Posterior vena cava (tissue), 2 donors: ENCODE measurements at regions not wholly inside any gene's neighbourhood (a gene's known extent, or its start where the extent isn't known, plus 50 kb on each side); places are given as distances from the start of the nearest gene placed in this dataset.

Experiments used
- DNase-seq: peaks from one replicate; pipeline ENCODE4 v3.0.0-alpha.2; 2020; ENCODE audit warnings: low spot score
- intact Hi-C, 2 donors: fragments of 100-400 bp; cut with DNase I; formaldehyde crosslinking; loops; one replicate each; pipeline versions ENCODE4 v1.14.1 to v1.14.2; 2022 to 2023
- donor health status: DM: yes; HTN: yes; CAD: no.
- donor health status: DM: yes; HTN: yes; CAD: no.

- no peak for DNase-seq
- intact Hi-C loops = no loop called here
These were observed 52.4 kb upstream of the FICD start for GRCh38 chr12:108462686-108463085.

- intact Hi-C loops = no loop called here
- no peak for DNase-seq
These were observed 53.9 kb upstream of the FICD start for GRCh38 chr12:108461058-108461660.

GRCh38 chr12:108459149-108459548 is 55.9 kb upstream of the FICD start:
- intact Hi-C loops = loop anchor here in 1 of 2 donors (10.0 kb wide), 1 partner anchor 164 kb away; no protein-coding TSS in a partner anchor
- DNase-seq = no peak

- intact Hi-C loops = loop anchor here in 1 of 2 donors (10.0 kb wide), 1 partner anchor 163 kb away; no protein-coding TSS in a partner anchor
- DNase-seq = no peak
These were observed 57.2 kb upstream of the FICD start for GRCh38 chr12:108457734-108458361.

- intact Hi-C loops = loop anchor here in 1 of 2 donors (10.0 kb wide), 1 partner anchor 162 kb away; no protein-coding TSS in a partner anchor
- no peak for DNase-seq
These were observed 57.9 kb upstream of the FICD start for GRCh38 chr12:108457006-108457733.

GRCh38 chr12:108455706-108456105 is 59.4 kb upstream of the FICD start:
- intact Hi-C loops = loop anchor here in 1 of 2 donors (10.0 kb wide), 1 partner anchor 161 kb away; no protein-coding TSS in a partner anchor
- no peak for DNase-seq

GRCh38 chr12:108454539-108455139 is 60.4 kb upstream of the FICD start:
- intact Hi-C loops = loop anchor here in 1 of 2 donors (10.0 kb wide), 1 partner anchor 160 kb away; no protein-coding TSS in a partner anchor
- DNase-seq = no peak

- intact Hi-C loops = no loop called here
- DNase-seq = no peak
These were observed 65.6 kb upstream of the FICD start for GRCh38 chr12:108449478-108449877.

- intact Hi-C loops = no loop called here
These were observed 66.8 kb upstream of the FICD start for GRCh38 chr12:108448246-108448645.

GRCh38 chr12:108447168-108447832 is 67.8 kb upstream of the FICD start:
- DNase-seq = no peak
- intact Hi-C loops = no loop called here

More at GRCh38 chr12:108448246-108448645, 66.8 kb upstream of the FICD start:
- DNase-seq = no peak

- intact Hi-C loops = no loop called here
- DNase-seq = no peak
These were observed 68.3 kb upstream of the FICD start for GRCh38 chr12:108446766-108447165.

GRCh38 chr12:108442910-108443309 is 72.2 kb upstream of the FICD start:
- DNase-seq = no peak
- intact Hi-C loops = no loop called here

GRCh38 chr12:108442067-108442466 is 73.0 kb upstream of the FICD start:
- intact Hi-C loops = no loop called here
- DNase-seq = no peak

- DNase-seq = no peak
- intact Hi-C loops = no loop called here
These were observed 73.5 kb upstream of the FICD start for GRCh38 chr12:108441549-108441948.

- intact Hi-C loops = no loop called here
- DNase-seq = no peak
These were observed 74.3 kb upstream of the FICD start for GRCh38 chr12:108440736-108441135.

- DNase-seq = no peak
- intact Hi-C loops = no loop called here
These were observed 76.4 kb upstream of the FICD start for GRCh38 chr12:108438667-108439066.

- DNase-seq = no peak
- intact Hi-C loops = no loop called here
These were observed 82.5 kb upstream of the FICD start for GRCh38 chr12:108432423-108433121.

GRCh38 chr12:108430926-108431325 is 84.2 kb upstream of the FICD start:
- intact Hi-C loops = no loop called here
- DNase-seq = no peak

GRCh38 chr12:108430245-108430644 is 84.8 kb upstream of the FICD start:
- no peak for DNase-seq
- intact Hi-C loops = no loop called here
